ENCODE measurements at regions not wholly inside any gene's neighbourhood (a gene's known extent, or its start where the extent isn't known, plus 50 kb on each side); places are given as distances from the start of the nearest gene placed in this dataset.

DNA sequence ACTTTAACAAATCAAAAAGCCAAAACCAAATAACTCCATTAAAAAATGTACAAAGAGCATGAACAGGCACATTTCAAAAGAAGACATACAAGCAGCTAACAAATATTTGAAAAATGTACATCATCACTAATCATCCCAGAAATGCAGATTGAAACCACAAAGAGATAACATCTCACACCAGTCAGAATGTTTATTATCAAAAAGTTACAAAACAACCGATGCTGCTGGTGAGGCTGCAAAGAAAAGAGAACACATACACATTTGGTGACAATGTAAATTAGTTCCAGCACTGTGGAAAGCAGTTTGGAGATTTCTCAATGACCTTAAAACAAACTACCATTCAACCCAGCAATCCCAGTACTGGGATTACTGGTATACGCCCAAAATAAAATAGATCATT lies 756.0 kb upstream of the PCDH20 start:
- no peak for TF ChIP-seq POLR2A (IDR thresholded peaks at IDR 0.05; ENCODE audit: low read depth)
- TF ChIP-seq, protein P1, sequence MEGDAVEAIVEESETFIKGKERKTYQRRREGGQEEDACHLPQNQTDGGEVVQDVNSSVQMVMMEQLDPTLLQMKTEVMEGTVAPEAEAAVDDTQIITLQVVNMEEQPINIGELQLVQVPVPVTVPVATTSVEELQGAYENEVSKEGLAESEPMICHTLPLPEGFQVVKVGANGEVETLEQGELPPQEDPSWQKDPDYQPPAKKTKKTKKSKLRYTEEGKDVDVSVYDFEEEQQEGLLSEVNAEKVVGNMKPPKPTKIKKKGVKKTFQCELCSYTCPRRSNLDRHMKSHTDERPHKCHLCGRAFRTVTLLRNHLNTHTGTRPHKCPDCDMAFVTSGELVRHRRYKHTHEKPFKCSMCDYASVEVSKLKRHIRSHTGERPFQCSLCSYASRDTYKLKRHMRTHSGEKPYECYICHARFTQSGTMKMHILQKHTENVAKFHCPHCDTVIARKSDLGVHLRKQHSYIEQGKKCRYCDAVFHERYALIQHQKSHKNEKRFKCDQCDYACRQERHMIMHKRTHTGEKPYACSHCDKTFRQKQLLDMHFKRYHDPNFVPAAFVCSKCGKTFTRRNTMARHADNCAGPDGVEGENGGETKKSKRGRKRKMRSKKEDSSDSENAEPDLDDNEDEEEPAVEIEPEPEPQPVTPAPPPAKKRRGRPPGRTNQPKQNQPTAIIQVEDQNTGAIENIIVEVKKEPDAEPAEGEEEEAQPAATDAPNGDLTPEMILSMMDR (IDR thresholded peaks at IDR 0.05), result no peak
- no peak for TF ChIP-seq POLR2AphosphoS5 (IDR thresholded peaks at IDR 0.05)

Measured in esophagus muscularis mucosa (tissue), 3 donors.